HG02610 (cell line): ENCODE measurements at regions not wholly inside any gene's neighbourhood (a gene's known extent, or its start where the extent isn't known, plus 50 kb on each side); places are given as distances from the start of the nearest gene placed in this dataset.
"Not testable (repeated sequence)": the region's sequence is repeated elsewhere in the genome, so short reads cannot be mapped to it uniquely, and the experiment has no call there.

Source experiments
- ATAC-seq: cut with Tn5 transposase; IDR thresholded peaks from one replicate; pipeline ENCODE4 v1.9.1; 2021; ENCODE audit warnings: mild to moderate bottlenecking, moderate library complexity; ENCODE audit not compliant: unreplicated experiment

GRCh38 chr15:59791755-59792154 is 102.6 kb upstream of the BNIP2 start:
- no peak for ATAC-seq

- ATAC-seq: no peak
These were observed 102.0 kb upstream of the BNIP2 start for GRCh38 chr15:59791079-59791478.

GRCh38 chr15:59786466-59786865 is 97.3 kb upstream of the BNIP2 start:
- not testable (repeated sequence) for ATAC-seq

- not testable (repeated sequence) for ATAC-seq
These were observed 96.9 kb upstream of the BNIP2 start for GRCh38 chr15:59785981-59786380.

DNA sequence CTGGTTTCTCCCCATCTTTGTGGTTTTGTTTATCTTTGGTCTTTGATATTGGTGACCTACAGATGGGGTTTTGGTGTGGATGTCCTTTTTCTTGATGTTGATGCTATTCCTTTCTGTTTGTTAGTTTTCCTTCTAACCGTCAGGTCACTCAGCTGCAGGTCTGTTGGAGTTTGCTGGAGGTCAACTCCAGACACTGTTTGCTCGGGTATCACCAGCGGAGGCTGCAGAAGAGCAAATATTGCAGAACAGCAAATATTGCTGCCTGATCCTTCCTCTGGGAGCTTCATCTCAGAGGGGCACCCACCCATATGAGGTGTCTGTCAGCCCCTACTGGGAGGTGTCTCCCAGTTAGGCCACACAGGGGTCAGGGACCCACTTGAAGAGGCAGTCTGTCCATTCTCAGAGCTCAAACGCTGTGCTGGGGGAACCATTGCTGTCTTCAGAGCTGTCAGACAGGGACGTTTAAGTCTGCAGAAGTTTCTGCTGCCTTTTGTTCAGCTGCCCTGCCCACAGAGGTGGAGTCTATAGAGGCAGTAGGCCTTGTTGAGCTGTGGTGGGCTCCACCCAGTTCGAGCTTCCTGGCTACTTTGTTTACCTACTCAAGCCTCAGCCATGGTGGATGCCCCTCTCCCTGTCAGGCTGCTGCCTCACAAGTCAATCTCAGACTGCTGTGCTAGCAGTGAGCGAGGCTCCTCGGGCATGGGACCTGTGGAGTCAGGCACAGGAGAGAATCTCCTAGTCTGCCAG is 94.8 kb upstream of the BNIP2 start:
- ATAC-seq: not testable (repeated sequence)

- no peak for ATAC-seq
These were observed 90.0 kb upstream of the BNIP2 start for GRCh38 chr15:59779110-59779509.

DNA sequence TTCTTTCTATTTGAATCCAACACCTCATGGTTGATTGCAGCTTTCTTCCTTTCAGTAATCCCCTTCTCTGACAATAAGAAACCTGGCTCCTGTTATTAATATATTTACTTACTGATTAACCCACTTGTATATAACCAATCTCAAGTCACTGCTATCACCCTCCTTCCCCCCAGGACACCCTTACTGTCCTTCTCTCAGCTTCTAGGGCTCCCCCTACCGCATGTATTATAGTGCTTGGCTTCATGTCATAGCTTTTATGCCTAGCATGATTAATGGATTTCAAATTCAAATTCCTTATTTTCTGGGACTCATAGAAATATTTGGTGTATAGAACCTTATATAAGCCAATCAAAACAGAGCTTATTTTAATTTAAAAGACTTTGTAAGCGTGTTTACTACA is 75.7 kb upstream of the BNIP2 start:
- ATAC-seq: no peak

DNA sequence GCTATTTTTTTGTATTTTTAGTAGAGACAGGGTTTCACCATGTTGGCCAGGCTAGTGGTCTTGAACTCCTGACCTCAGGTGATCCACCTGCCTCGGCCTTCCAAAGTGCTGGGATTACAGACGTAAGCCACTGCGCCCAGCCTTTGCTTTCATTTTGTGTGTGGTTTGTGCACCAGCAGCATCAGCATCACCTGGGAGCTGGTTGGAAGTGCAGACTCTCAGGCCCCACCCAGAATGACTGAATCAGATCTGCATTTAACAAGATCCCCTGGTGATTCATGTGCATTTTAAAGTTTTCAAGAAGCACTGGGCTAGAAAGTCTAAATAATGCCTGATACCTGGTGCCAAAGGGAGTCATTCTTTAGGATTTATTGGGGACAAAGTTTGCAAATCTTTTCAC is 73.4 kb upstream of the BNIP2 start:
- ATAC-seq: no peak

DNA sequence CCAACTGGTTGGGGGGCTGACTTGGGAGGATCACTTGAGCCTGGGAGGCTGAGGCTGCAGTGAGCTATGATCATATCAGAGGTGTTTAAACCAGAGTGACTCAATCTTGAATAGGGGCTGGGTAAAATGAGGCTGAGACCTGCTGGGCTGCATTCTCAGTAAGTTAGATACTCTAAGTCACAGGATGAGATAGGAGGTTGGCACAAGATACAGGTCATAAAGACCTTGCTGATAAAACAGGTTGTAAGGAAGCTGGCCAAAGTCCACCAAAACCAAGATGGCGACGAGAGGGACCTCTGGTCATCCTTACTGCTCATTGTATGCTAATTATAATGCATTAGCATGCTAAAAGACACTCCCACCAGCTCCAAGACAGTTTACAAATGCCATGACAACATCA is 71.1 kb upstream of the BNIP2 start:
- ATAC-seq: not testable (repeated sequence)

- no peak for ATAC-seq
These were observed 62.7 kb upstream of the BNIP2 start for GRCh38 chr15:59751552-59752413.

DNA sequence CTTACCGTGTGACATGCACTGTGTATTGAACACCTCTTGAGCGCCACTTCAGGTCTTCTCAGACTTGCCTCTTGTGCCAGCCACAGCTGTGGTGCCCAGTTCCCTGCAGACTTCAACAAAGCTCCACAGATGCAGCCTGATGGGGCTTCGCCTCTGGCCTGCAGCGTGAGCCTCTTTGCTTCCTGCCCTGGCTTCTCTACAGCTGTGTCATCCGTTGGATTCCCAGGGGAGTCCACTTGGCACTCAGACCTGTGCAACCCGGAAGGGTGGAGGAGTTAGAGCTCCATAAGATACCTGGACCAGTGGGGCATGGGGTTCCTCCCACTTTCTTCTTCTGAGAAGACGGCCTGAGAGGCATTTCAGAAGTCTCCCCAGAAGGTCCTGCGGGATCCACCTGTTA is 57.7 kb upstream of the BNIP2 start:
- no peak for ATAC-seq

DNA sequence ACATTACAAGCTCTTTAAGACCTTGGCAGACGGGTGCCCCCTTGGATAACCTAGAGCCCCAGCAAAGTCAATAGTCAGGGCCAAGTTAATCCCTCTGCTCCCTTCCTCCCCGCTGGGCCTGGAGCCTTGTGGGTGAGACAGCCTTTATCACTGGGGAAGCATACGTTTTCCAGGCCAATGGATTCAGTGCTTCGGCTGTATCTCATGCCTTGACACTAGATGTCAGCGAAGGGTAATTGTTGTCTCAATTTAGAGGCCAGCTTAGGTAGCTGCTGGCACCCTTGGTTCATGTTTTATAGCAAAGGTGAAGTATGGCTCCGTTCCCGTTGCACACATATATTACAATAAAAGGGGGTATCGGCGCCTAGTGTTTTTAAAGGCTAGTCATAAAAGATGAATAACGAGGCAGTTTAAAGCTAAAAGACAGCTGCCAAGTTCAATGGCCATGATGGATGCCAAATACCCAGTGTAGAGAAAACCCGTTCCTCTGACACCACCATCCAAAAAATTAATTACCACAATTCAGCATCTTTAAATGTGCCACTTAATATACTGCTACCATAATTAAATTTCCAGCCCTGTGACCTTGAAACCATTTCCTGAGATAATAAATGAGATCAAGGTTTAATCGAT is 52.3 kb upstream of the BNIP2 start:
- no peak for ATAC-seq

DNA sequence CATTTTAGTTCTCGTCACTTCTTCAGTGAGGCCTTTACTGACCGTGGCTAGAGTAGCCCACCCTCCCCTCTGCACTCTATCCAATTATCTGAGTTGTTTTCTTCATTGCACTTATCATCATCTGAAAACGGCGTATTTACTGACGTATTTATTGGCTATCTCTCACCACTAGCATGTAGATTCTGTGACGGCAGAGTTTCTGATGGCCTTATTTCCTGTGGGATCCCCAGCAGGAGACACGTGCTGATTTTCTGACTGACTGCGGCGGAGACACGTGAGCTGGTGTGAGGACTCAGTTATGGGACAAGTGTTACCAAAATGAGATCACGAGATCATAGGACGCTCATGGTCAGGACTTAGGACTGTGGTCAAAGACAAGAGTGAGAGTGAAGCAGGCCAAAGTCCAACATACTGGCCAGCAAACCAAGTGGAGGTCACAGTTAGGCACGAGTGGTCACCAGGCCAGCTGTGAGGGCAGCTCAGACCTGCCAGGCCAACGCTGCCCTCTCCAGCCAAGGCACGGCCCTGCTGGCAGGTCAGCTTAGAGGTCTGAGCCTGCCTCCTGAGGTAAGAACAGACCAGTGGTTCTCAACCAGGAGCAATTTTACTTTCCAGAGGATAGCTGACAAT is 50.6 kb upstream of the BNIP2 start:
- no peak for ATAC-seq
